Retinal pigment epithelial cell (primary cell): ENCODE measurements at regions not wholly inside any gene's neighbourhood (a gene's known extent, or its start where the extent isn't known, plus 50 kb on each side); places are given as distances from the start of the nearest gene placed in this dataset.
"Not testable (repeated sequence)": the region's sequence is repeated elsewhere in the genome, so short reads cannot be mapped to it uniquely, and the experiment has no call there.

Source experiments
- DNase-seq: peaks from one replicate; pipeline ENCODE4 v3.0.0-alpha.2; 2010; ENCODE audit warnings: low read depth
- H3K4me3 ChIP-seq: 2 replicates; pipeline ENCODE4 v1.5.1; 2011; ENCODE audit warnings: mild to moderate bottlenecking, low read length, control low read depth, moderate library complexity
- CTCF ChIP-seq: conservative IDR thresholded peaks from 2 replicates; pipeline ENCODE4 v1.5.1; 2011; ENCODE audit warnings: low read depth, low read length, control low read depth, inconsistent platforms

GRCh38 chr22:47356511-47357011 is 594.1 kb downstream of the TBC1D22A start:
- TF ChIP-seq CTCF = no peak
- no peak for DNase-seq
- no peak overlapping the region for H3K4me3 ChIP-seq

GRCh38 chr22:47355776-47356510 is 593.5 kb downstream of the TBC1D22A start:
- no peak overlapping the region for H3K4me3 ChIP-seq
- no peak for TF ChIP-seq CTCF
- no peak for DNase-seq

GRCh38 chr22:47355388-47355725 is 592.9 kb downstream of the TBC1D22A start:
- no peak for TF ChIP-seq CTCF
- no peak overlapping the region for H3K4me3 ChIP-seq
- DNase-seq = no peak

- TF ChIP-seq CTCF = no peak
- no peak for DNase-seq
- no peak overlapping the region for H3K4me3 ChIP-seq
These were observed 592.4 kb downstream of the TBC1D22A start for GRCh38 chr22:47354668-47355387.

GRCh38 chr22:47352920-47353700 is 590.7 kb downstream of the TBC1D22A start:
- TF ChIP-seq CTCF = no peak
- DNase-seq = no peak
- H3K4me3 ChIP-seq = no peak overlapping the region

GRCh38 chr22:47351836-47352579 is 589.6 kb downstream of the TBC1D22A start:
- no peak for TF ChIP-seq CTCF
- H3K4me3 ChIP-seq = no peak overlapping the region
- no peak for DNase-seq

- not testable (repeated sequence) for H3K4me3 ChIP-seq, DNase-seq
These were observed 583.8 kb downstream of the TBC1D22A start for GRCh38 chr22:47346287-47346686.
